Keratinocyte (primary cell): ENCODE measurements at regions not wholly inside any gene's neighbourhood (a gene's known extent, or its start where the extent isn't known, plus 50 kb on each side); places are given as distances from the start of the nearest gene placed in this dataset.

Source experiments
- DNase-seq: peaks from one replicate; pipeline ENCODE4 v3.0.0-alpha.2; 2011; ENCODE audit warnings: low read depth, missing footprints, low spot score
- FAIRE-seq: peaks from 2 replicates; lab custom pipeline; 2011; peaks lifted over from hg19 to GRCh38; lab: Jason Lieb, UNC
- H2AFZ ChIP-seq: 2 replicates; pipeline ENCODE4 v1.6.0; 2012; ENCODE audit warnings: low read length, control low read depth, inconsistent platforms; ENCODE audit not compliant: control insufficient read depth
- H3K27ac ChIP-seq: 2 replicates; pipeline ENCODE4 v1.5.1; 2011; ENCODE audit warnings: low read length; ENCODE audit not compliant: control insufficient read depth, insufficient read depth
- H3K27me3 ChIP-seq: 3 replicates; pipeline ENCODE4 v1.6.0; 2011; ENCODE audit warnings: low read length; ENCODE audit not compliant: control insufficient read depth, insufficient read depth; ENCODE audit errors: extremely low read depth
- H3K36me3 ChIP-seq, 2 experiments: 2 replicates in 1 of 2; 3 replicates in 1 of 2; pipeline ENCODE4 v1.5.1; 2011; ENCODE audit warnings: low read length in 2 of 2, mild to moderate bottlenecking in 1 of 2; ENCODE audit not compliant: control insufficient read depth in 2 of 2, insufficient read depth in 2 of 2; ENCODE audit errors: extremely low read depth in 1 of 2
- H3K4me1 ChIP-seq: 3 replicates; pipeline ENCODE4 v1.5.1; 2011; ENCODE audit warnings: low read length; ENCODE audit not compliant: control insufficient read depth, insufficient read depth; ENCODE audit errors: extremely low read depth
- H3K4me2 ChIP-seq: 3 replicates; pipeline ENCODE4 v1.6.0; 2011; ENCODE audit warnings: low read depth, low read length; ENCODE audit not compliant: control insufficient read depth, insufficient read depth; ENCODE audit errors: extremely low read depth
- H3K4me3 ChIP-seq, 3 experiments: fragments of 200-600 bp in 1 of 3; sonication (generic) in 1 of 3; 2 replicates in 2 of 3; 3 replicates in 1 of 3; pipeline ENCODE4 v1.5.1; 2011 to 2016; ENCODE audit warnings: low read length in 3 of 3, mild to moderate bottlenecking in 3 of 3, control low read depth in 2 of 3, inconsistent platforms in 1 of 3, low read depth in 1 of 3, mixed read lengths in 1 of 3, mixed run types in 1 of 3, moderate library complexity in 1 of 3; ENCODE audit not compliant: control insufficient read depth in 2 of 3, insufficient read depth in 2 of 3; ENCODE audit errors: extremely low read depth in 1 of 3
- H3K79me2 ChIP-seq: 2 replicates; pipeline ENCODE4 v1.6.0; 2012; ENCODE audit warnings: low read length; ENCODE audit not compliant: control insufficient read depth, insufficient read depth
- H3K9ac ChIP-seq: 3 replicates; pipeline ENCODE4 v1.6.0; 2011; ENCODE audit warnings: low read length; ENCODE audit not compliant: control insufficient read depth, insufficient read depth; ENCODE audit errors: extremely low read depth
- H3K9me1 ChIP-seq: 3 replicates; pipeline ENCODE4 v1.6.0; 2011; ENCODE audit warnings: low read length; ENCODE audit not compliant: control insufficient read depth, insufficient read depth; ENCODE audit errors: extremely low read depth
- H3K9me3 ChIP-seq: 2 replicates; pipeline ENCODE4 v1.5.1; 2012; ENCODE audit warnings: low read depth, low read length; ENCODE audit not compliant: control insufficient read depth
- H4K20me1 ChIP-seq: 3 replicates; pipeline ENCODE4 v1.6.0; 2011; ENCODE audit warnings: low read length; ENCODE audit not compliant: control insufficient read depth, insufficient read depth; ENCODE audit errors: extremely low read depth
- EZH2 ChIP-seq: IDR thresholded peaks from one replicate; pipeline ENCODE4 v1.6.1; 2012; ENCODE audit warnings: inconsistent platforms, mild to moderate bottlenecking, low read length, moderate library complexity
- dilution Hi-C: fragments of 300-500 bp; cut with MboI; formaldehyde crosslinking; loops from one replicate; pipeline ENCODE4 v1.7.0; 2020; ENCODE audit warnings: low sequenced_read_pairs; ENCODE audit not compliant: extremely low pct_ligation_motif_present
- TF ChIP-seq, protein P1 (sequence below), 3 experiments: IDR thresholded peaks in 1 of 3; conservative IDR thresholded peaks in 1 of 3; optimal IDR thresholded peaks in 1 of 3; 2 replicates in 2 of 3; 3 replicates in 1 of 3; pipeline versions ENCODE3 to v1.5.1; 2011; ENCODE audit warnings: low read length in 3 of 3, mild to moderate bottlenecking in 3 of 3, moderate library complexity in 2 of 3, control low read depth in 1 of 3, inconsistent platforms in 1 of 3; ENCODE audit not compliant: insufficient read depth in 2 of 3; ENCODE audit errors: extremely low read depth in 1 of 3

DNA sequence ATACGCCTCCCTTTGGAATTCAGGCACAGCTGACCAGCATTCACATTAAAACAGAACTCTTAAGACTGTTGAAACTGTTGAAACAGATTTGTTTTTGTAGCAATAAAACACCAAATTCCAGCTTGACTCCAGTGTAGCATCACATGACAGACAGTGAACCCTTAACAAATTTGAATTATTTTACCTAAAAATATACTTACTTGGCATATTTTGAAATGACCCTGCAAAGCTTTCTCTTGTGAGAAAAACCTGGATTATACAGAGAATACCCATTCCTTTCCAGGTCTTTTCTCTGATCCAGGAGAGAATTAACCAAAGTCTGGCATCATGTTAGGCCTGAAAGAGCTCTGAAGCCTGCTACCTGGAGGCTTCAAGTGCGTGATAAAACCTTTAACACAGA is 410.3 kb downstream of the FOXG1 start:
- Histone ChIP-seq H3K9me3 (peaks cover 2% of the 10 kb centered on the region), H3K36me3 (no peaks in the 10 kb centered on the region), H3K9me1 (no peaks in the 10 kb centered on the region), H3K9ac (no peak overlapping the region), H4K20me1 (no peaks in the 10 kb centered on the region), H3K4me2 (no peak overlapping the region), H3K27me3 (no peaks in the 10 kb centered on the region), H3K79me2 (no peaks in the 10 kb centered on the region), H2AFZ (no peak overlapping the region), H3K4me1 (no peaks in the 10 kb centered on the region), H3K4me3 (no peak overlapping the region), H3K27ac (no peak overlapping the region)
- DNase-seq: no peak
- dilution Hi-C loops: no loop called here
- FAIRE-seq: no peak
- TF ChIP-seq, protein P1, sequence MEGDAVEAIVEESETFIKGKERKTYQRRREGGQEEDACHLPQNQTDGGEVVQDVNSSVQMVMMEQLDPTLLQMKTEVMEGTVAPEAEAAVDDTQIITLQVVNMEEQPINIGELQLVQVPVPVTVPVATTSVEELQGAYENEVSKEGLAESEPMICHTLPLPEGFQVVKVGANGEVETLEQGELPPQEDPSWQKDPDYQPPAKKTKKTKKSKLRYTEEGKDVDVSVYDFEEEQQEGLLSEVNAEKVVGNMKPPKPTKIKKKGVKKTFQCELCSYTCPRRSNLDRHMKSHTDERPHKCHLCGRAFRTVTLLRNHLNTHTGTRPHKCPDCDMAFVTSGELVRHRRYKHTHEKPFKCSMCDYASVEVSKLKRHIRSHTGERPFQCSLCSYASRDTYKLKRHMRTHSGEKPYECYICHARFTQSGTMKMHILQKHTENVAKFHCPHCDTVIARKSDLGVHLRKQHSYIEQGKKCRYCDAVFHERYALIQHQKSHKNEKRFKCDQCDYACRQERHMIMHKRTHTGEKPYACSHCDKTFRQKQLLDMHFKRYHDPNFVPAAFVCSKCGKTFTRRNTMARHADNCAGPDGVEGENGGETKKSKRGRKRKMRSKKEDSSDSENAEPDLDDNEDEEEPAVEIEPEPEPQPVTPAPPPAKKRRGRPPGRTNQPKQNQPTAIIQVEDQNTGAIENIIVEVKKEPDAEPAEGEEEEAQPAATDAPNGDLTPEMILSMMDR (optimal IDR thresholded peaks at IDR 0.05 in 1 of 3, IDR thresholded peaks at IDR 0.05 in 1 of 3, conservative IDR thresholded peaks at IDR 0.05 in 1 of 3; ENCODE audit: extremely low read depth in 1 of 3, insufficient read depth in 2 of 3, low read length in 3 of 3): no peak
- TF ChIP-seq EZH2: no peak

DNA sequence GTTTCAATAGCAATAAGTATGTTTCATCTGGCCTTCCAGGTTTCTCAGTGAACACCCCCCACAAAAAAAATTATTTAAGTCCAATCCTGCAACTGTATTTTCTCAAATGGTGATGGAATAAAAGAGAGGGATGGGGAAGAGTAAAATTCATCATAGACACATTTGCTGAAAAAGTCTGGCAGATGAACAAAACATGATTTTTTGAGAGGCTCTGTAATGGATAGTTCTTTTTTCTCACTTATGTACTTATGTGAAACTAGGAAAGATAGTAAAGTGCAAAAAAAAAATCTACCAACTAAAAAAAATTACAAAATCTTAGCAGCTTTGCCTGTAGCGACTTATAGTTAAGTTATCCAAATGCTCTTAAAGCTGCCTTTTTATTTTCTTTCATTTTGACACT is 412.4 kb downstream of the FOXG1 start:
- Histone ChIP-seq H3K4me1 (no peaks in the 10 kb centered on the region), H3K4me2 (no peak overlapping the region), H3K27me3 (no peaks in the 10 kb centered on the region), H3K36me3 (no peaks in the 10 kb centered on the region), H3K79me2 (no peaks in the 10 kb centered on the region), H3K9me1 (no peaks in the 10 kb centered on the region), H2AFZ (no peak overlapping the region), H4K20me1 (no peaks in the 10 kb centered on the region), H3K9ac (no peak overlapping the region), H3K27ac (no peak overlapping the region), H3K4me3 (no peak overlapping the region), H3K9me3 (peaks cover 2% of the 10 kb centered on the region)
- no peak for FAIRE-seq
- dilution Hi-C loops: no loop called here
- TF ChIP-seq EZH2: no peak
- TF ChIP-seq, protein P1 (optimal IDR thresholded peaks at IDR 0.05 in 1 of 3, IDR thresholded peaks at IDR 0.05 in 1 of 3, conservative IDR thresholded peaks at IDR 0.05 in 1 of 3; ENCODE audit: extremely low read depth in 1 of 3, insufficient read depth in 2 of 3, low read length in 3 of 3): no peak
- DNase-seq: no peak
